ENCODE measurements at regions not wholly inside any gene's neighbourhood (a gene's known extent, or its start where the extent isn't known, plus 50 kb on each side); places are given as distances from the start of the nearest gene placed in this dataset.
"Not testable (repeated sequence)": the region's sequence is repeated elsewhere in the genome, so short reads cannot be mapped to it uniquely, and the experiment has no call there.

GRCh38 chr1:83457735-83458248 is 541.1 kb downstream of the TTLL7 start:
- not testable (repeated sequence) for DNase-seq

GRCh38 chr1:83457281-83457680 is 541.7 kb downstream of the TTLL7 start:
- DNase-seq: not testable (repeated sequence)

DNA sequence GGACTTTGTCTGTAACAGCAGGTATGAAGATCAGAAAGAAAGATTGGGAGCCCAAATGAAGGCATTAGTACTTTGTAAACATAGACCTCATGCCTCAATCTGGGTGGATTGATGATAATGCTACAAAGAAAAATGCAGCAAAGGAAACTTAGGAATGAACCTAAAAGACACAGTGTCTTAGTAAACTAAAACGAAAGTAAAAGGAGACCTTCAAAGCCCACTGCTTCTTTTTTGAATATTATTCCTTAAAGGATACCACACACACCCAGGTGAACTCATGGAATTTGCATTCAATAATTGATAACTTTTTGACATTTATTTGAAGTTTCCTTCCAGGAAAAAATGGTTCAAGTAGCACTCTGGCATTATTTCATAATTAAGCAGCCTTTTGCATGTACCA is 543.2 kb downstream of the TTLL7 start:
- DNase-seq: not testable (repeated sequence)

GRCh38 chr1:83445873-83446272 is 553.1 kb downstream of the TTLL7 start:
- DNase-seq: not testable (repeated sequence)

DNA sequence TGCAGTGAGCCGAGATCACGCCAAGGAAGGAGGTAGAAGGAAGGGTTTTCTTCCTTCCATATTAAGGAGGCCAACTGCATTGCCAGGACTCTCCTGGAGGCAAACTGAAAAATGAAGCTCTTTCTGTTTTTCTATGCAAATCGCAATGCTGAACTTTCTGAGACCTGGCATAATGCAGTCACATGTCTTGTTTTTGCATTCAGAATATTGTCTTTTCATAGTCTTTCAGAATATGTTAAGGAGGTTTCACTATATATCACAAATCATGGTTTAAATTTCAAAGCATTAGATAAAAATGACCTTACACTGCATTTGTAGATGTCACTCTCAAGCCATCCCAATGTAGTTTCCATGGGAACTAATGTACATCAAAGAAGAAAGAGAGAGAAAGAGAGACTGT is 556.5 kb downstream of the TTLL7 start:
- DNase-seq: not testable (repeated sequence)

- not testable (repeated sequence) for DNase-seq
Measured at GRCh38 chr1:83440586-83440985, 558.3 kb downstream of the TTLL7 start.

DNA sequence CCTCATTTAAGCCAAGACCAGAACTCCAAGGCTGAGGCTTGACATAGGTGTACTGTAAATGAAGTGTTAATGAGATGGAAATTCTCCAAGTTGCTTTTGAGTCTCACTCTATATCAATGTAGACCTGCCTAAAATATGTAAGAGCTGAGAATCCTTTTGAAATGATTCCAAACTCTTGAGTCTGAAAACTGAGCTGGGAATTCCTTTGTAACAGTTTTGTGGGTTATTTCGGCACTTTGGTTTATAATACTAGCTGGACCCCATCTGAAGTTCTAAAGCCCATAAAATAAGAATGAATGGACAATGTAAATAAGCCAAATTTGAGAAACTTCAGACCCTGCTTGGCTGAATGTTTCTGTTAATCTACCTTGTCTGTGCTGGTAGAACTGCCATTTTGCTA is 558.9 kb downstream of the TTLL7 start:
- DNase-seq: not testable (repeated sequence)

DNA sequence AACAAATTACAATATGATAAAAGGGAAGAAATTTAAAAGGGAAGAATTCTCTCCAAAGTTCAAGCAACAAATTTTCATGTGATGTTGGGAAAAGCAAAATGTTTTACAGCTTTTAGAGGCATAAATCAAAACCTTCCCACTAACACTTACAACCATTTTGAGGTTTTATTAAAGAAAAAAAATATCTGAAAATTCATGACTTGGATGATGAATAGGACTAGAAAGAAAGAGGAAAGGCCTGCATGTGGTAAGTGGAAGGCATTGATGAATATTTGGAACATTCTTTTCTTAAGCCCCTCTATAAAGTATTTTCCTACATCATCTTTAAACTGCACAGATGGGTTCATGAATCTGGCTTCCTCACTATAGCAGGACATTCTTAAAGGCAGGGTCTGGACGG is 560.6 kb downstream of the TTLL7 start:
- not testable (repeated sequence) for DNase-seq

GRCh38 chr1:83435336-83435735 is 563.6 kb downstream of the TTLL7 start:
- DNase-seq: not testable (repeated sequence)

DNA sequence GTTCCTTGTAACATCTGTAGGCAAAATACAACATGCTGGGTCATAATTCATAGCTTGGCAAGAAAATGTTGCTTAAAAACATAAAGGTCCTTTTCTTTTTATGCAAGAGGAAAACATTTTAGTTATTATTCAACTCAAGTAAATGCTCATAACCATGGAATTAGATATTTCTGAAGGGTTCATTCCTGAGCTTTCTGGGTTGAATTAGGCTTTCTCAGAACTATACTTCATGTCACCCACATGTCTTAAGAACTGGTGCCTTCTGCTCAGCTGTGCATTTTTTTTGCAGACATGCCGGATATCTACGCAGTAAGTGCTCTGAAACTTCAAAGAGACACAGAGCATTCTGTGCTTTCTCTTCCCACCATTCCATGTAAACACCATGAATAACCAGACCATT is 571.4 kb downstream of the TTLL7 start:
- not testable (repeated sequence) for DNase-seq

GRCh38 chr1:83423382-83423781 is 575.5 kb downstream of the TTLL7 start:
- not testable (repeated sequence) for DNase-seq

DNA sequence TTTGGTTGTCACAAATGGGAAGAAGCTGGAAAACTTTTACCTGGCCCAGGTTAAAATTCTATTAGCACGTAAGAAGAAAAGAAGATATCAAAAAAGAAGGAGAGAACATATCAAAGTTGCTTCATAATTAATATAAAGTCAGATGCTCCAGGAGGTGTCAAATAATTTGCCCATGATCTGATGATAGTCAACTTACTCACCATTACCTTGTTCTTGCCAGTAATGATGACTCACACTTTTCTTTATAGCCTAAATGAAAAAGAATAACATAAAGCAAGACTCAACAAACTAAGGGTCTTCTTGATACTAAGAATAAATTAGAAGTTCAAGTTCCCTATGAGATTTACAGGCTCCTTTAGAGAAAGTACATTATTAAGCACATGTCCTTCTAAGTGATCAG is 580.4 kb downstream of the TTLL7 start:
- no peak for DNase-seq

- not testable (repeated sequence) for DNase-seq
Measured at GRCh38 chr1:83413839-83414107, 585.2 kb downstream of the TTLL7 start.

DNA sequence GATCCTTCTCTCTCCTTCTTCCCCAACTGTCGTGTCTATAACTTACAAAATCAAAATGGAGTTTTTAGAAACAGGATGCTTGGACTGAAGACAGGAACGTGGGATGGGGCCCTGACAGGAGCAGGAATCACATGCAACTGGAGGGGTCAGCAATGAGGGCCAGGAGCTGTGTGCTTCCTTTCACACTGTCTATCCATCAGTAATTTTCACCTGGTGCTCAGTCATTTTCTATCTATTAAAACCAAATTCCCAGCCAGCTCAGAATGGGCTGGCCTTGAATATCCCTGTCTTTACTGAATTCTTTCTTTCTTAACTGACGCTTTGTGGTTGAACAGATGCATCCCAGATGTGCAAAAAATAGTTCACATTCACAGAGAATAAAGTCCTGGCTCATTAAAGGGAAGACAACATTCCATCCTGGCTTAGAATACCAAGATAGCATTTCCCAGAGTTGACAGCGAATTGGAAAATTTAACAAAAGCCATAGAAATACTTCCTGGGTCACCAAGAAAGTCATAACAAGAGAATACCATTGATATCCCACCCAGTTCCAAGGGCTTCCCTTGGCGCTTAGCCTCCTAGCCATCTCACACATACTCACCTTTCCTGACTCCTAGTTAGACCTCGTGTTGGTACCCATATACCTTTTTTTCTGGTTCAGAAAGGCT is 588.1 kb downstream of the TTLL7 start:
- DNase-seq: not testable (repeated sequence)

- DNase-seq: not testable (repeated sequence)
Measured at GRCh38 chr1:83406693-83407371, 592.1 kb downstream of the TTLL7 start.

- DNase-seq: not testable (repeated sequence)
Measured at GRCh38 chr1:83405789-83406188, 593.1 kb downstream of the TTLL7 start.

- DNase-seq: not testable (repeated sequence)
Measured at GRCh38 chr1:83403500-83403899, 595.4 kb downstream of the TTLL7 start.

DNA sequence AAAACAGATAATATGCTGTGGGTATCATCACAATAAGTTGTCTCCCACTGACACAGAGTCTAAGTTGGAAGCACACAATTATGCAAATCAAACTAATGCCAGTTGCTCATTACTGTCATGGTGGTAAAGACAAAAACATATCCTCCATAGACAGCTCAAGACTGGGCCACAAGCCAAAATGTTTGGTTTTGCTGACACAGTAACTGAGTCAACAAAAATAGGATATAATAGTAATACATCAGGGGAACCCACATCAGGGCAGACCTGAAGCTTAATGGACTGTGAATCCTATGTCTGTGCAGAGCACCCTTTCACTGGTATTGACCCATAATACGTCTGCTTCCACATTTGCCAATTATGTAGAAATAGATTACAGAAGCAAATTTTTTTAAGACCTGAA is 597.8 kb downstream of the TTLL7 start:
- not testable (repeated sequence) for DNase-seq

DNA sequence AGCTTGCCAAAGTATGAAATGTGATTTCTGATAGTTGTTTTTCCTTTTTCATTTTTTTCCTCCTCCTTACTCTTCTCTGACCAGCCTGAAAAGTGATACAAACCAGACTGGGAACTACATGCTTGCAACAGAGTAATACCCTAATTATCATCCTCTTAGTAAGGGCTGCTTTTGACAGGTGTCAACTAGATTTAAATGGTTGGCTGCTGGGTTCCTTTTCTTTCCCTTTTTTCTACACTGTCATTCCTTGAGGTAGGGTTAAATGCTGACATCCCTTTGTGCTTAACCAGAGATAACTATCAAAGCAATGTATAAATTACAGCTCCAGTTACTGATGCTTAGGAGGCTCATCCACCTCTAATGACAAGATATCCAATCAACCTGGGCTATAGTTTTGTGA is 598.8 kb downstream of the TTLL7 start:
- DNase-seq: not testable (repeated sequence)

- not testable (repeated sequence) for DNase-seq
Measured at GRCh38 chr1:83398125-83398524, 600.8 kb downstream of the TTLL7 start.

DNA sequence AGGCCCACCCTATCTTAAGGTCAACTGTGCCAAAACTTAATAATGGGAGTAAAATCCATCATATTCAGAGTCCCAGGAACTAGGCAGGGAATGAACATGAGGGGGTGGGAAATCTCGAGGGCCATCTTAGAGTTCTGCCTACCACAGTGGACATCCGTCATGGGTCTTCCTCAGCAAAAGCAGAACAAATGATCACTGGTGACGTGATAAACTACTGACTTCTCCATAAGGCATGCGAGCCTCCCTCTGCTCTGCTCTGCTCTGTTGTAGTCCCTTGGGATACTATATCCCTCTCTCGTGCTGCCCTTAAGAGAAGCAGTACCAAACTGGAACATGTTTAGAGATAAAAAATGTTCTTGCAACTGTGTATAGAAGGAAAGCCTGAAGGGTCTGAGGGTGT is 603.8 kb downstream of the TTLL7 start:
- not testable (repeated sequence) for DNase-seq

DNA sequence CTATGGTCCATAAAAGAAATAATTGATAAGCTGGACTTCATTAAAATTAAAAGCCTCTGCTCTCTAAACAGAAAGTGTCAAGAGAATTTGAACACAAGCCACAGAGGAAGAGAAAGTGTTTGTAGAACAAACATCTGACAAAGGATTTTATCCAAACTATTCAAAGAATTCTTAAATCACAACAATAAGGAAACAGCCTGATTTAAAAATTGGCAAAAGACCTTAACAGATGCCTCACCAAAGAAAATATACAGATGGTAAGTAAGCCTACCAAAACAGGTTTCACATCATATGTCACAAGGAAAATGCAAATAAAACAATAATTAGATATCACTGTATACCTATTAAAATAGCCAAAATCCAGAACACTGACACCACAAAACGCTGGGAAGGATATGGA is 612.0 kb downstream of the TTLL7 start:
- DNase-seq: not testable (repeated sequence)

- not testable (repeated sequence) for DNase-seq
Measured at GRCh38 chr1:83383107-83383506, 615.8 kb downstream of the TTLL7 start.

DNA sequence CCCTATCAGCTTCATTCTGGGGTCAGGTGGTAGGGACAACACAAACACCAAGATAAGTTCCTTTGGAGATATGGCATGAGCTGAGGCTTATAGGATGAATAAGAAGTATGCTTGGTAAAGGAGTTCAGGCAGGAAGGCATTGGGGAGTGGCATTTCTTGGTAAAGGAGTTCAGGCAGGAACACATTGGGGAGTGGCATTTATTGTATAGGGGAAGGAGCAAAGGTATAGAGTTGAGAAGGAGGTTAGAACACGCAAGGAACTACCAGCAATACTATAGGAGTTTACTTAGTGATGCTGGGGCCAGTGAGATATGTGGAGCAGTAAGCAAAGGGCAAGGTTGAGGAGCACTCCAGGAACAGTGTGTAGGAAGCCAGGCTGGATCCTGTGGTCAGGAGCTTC is 625.9 kb downstream of the TTLL7 start:
- DNase-seq: not testable (repeated sequence)
